ENCODE measurements at regions not wholly inside any gene's neighbourhood (a gene's known extent, or its start where the extent isn't known, plus 50 kb on each side); places are given as distances from the start of the nearest gene placed in this dataset.

GRCh38 chr11:23564370-23564769 lies 704.1 kb upstream of the CCDC179 start:
- Histone ChIP-seq H3K4me3 (no peak overlapping the region), H3K36me3 (no peaks in the 10 kb centered on the region), H3K9me3 (no peaks in the 10 kb centered on the region), H3K27ac (no peak overlapping the region), H3K27me3 (no peaks in the 10 kb centered on the region), H3K4me1 (no peaks in the 10 kb centered on the region)
- TF ChIP-seq CTCF (IDR thresholded peaks at IDR 0.05) (no peak), POLR2A (IDR thresholded peaks at IDR 0.05) (no peak)
- DNase-seq, result no peak
- intact Hi-C loops (cut with DNase I), result no loop called here
- 33 to 47% methylated on average over 2 of the region's 2 CpGs for WGBS, 2 donors

- no peaks in the 10 kb centered on the region for H3K27me3 ChIP-seq
- TF ChIP-seq POLR2A (IDR thresholded peaks at IDR 0.05) (no peak), CTCF (IDR thresholded peaks at IDR 0.05) (no peak)
- no peaks in the 10 kb centered on the region for H3K4me1 ChIP-seq
- whole genome bisulfite sequencing, 2 donors, result 43 to 48% methylated on average over 1 of the region's 1 CpG
- no peak overlapping the region for H3K27ac ChIP-seq
- DNase-seq, result no peak
- no peaks in the 10 kb centered on the region for H3K36me3 ChIP-seq
- no peak overlapping the region for H3K4me3 ChIP-seq
- intact Hi-C loops (cut with DNase I), result no loop called here
- H3K9me3 ChIP-seq, result no peaks in the 10 kb centered on the region
These were observed 708.9 kb upstream of the CCDC179 start for GRCh38 chr11:23569134-23569533.

- DNase-seq, result no peak
- WGBS, 2 donors, result 52 to 61% methylated on average over 3 of the region's 3 CpGs
- H3K4me3 ChIP-seq, result no peak overlapping the region
These were observed 709.3 kb upstream of the CCDC179 start for GRCh38 chr11:23569547-23569946.

GRCh38 chr11:23570828-23571227 lies 710.6 kb upstream of the CCDC179 start:
- no peak overlapping the region for H3K4me3 ChIP-seq
- H3K4me1 ChIP-seq, result no peaks in the 10 kb centered on the region
- no peak for TF ChIP-seq POLR2A (IDR thresholded peaks at IDR 0.05)
- no peak for TF ChIP-seq CTCF (IDR thresholded peaks at IDR 0.05)
- no peaks in the 10 kb centered on the region for H3K27me3 ChIP-seq
- no peaks in the 10 kb centered on the region for H3K36me3 ChIP-seq
- DNase-seq, result no peak
- H3K9me3 ChIP-seq, result no peaks in the 10 kb centered on the region
- H3K27ac ChIP-seq, result no peak overlapping the region
- intact Hi-C loops (cut with DNase I), result no loop called here

More at GRCh38 chr11:23569547-23569946, 709.3 kb upstream of the CCDC179 start:
- Histone ChIP-seq H3K36me3 (no peaks in the 10 kb centered on the region), H3K9me3 (no peaks in the 10 kb centered on the region), H3K4me1 (no peaks in the 10 kb centered on the region), H3K27ac (no peak overlapping the region), H3K27me3 (no peaks in the 10 kb centered on the region)
- no peak for TF ChIP-seq CTCF (IDR thresholded peaks at IDR 0.05)
- TF ChIP-seq POLR2A (IDR thresholded peaks at IDR 0.05), result no peak
- intact Hi-C loops (cut with DNase I), result no loop called here

GRCh38 chr11:23573429-23573828 lies 713.2 kb upstream of the CCDC179 start:
- Histone ChIP-seq H3K4me3 (no peak overlapping the region), H3K27me3 (no peaks in the 10 kb centered on the region), H3K27ac (no peak overlapping the region), H3K36me3 (no peaks in the 10 kb centered on the region), H3K9me3 (no peaks in the 10 kb centered on the region), H3K4me1 (no peaks in the 10 kb centered on the region)
- intact Hi-C loops (cut with DNase I), result no loop called here
- WGBS, 2 donors, result 33 to 64% methylated on average over 1 of the region's 1 CpG
- no peak for DNase-seq
- no peak for TF ChIP-seq POLR2A (IDR thresholded peaks at IDR 0.05)
- TF ChIP-seq CTCF (IDR thresholded peaks at IDR 0.05), result no peak

Data from esophagus squamous epithelium (tissue), 5 donors.